Natural killer cell (primary cell): ENCODE measurements at regions not wholly inside any gene's neighbourhood (a gene's known extent, or its start where the extent isn't known, plus 50 kb on each side); places are given as distances from the start of the nearest gene placed in this dataset.

Source experiments
- ATAC-seq, 3 donors: fragments of 150-1000 bp in 2 of 3; fragments of 200-7000 bp in 1 of 3; cut with Tn5 transposase; 1 replicate in 1 of 3; 2 replicates in 2 of 3; pipeline ENCODE4 v1.10.0; 2021; ENCODE audit warnings: mild to moderate bottlenecking in 2 of 3, moderate library complexity in 2 of 3
- DNase-seq, 2 donors: peaks; one replicate each; pipeline versions ENCODE4 v3.0.0 to v3.0.0-alpha.2; 2013 to 2021; ENCODE audit warnings: mixed read lengths in 1 of 2
- H3K27ac ChIP-seq: one replicate; pipeline ENCODE4 v1.5.1; 2013; ENCODE audit warnings: mild to moderate bottlenecking, low read length
- H3K27me3 ChIP-seq: one replicate; pipeline ENCODE4 v1.6.1; 2013; ENCODE audit warnings: low read length; ENCODE audit not compliant: control insufficient read depth, insufficient read depth
- H3K36me3 ChIP-seq: one replicate; pipeline ENCODE4 v1.6.1; 2013; ENCODE audit warnings: low read length; ENCODE audit not compliant: control insufficient read depth, insufficient read depth
- H3K4me1 ChIP-seq: one replicate; pipeline ENCODE4 v1.6.1; 2013; ENCODE audit warnings: low read length; ENCODE audit not compliant: control insufficient read depth, insufficient read depth
- H3K4me3 ChIP-seq: one replicate; pipeline ENCODE4 v1.5.1; 2013; ENCODE audit warnings: low read length
- H3K9me3 ChIP-seq: one replicate; pipeline ENCODE4 v1.6.1; 2013; ENCODE audit warnings: low read length; ENCODE audit not compliant: control insufficient read depth, insufficient read depth
- H3K27ac Mint-ChIP-seq, 2 donors: one replicate each; pipeline ENCODE4 v1.8.0; 2022; ENCODE audit warnings: mild to moderate bottlenecking in 2 of 2, mixed read lengths in 2 of 2, moderate library complexity in 1 of 2
- H3K27me3 Mint-ChIP-seq, 2 donors: one replicate each; pipeline ENCODE4 v1.8.0; 2022; ENCODE audit warnings: low read depth in 2 of 2, mixed read lengths in 2 of 2
- H3K36me3 Mint-ChIP-seq: one replicate; pipeline ENCODE4 v1.8.0; 2022; ENCODE audit warnings: mixed read lengths
- H3K4me1 Mint-ChIP-seq, 2 donors: one replicate each; pipeline ENCODE4 v1.8.0; 2022; ENCODE audit warnings: mixed read lengths in 2 of 2
- H3K4me3 Mint-ChIP-seq: one replicate; pipeline ENCODE4 v1.8.0; 2022; ENCODE audit warnings: mild to moderate bottlenecking, moderate library complexity, mixed read lengths
- H3K9me3 Mint-ChIP-seq, 2 donors: one replicate each; pipeline ENCODE4 v1.8.0; 2022; ENCODE audit warnings: mixed read lengths in 2 of 2
- CTCF ChIP-seq: fragments of 200-600 bp; IDR thresholded peaks from one replicate; pipeline ENCODE4 v1.8.0; 2022; ENCODE audit warnings: antibody characterized with exemption
- WGBS: methylation state at CpG from one replicate; pipeline ENCODE4 v1.1.7; 2013; ENCODE audit warnings: missing lambda C conversion rate; ENCODE audit not compliant: insufficient coverage; 5-methylcytosine and 5-hydroxymethylcytosine counted together
- intact Hi-C: fragments of 100-400 bp; cut with micrococcal nuclease; formaldehyde crosslinking; loops from one replicate; pipeline ENCODE4 v1.14.2; 2022

GRCh38 chr6:84379142-84379541 is 151.7 kb upstream of the CEP162 start:
- TF ChIP-seq CTCF: no peak
- H3K9me3 Mint-ChIP-seq: peaks cover 6 to 10% of the 10 kb centered on the region in 2 donors
- no peak for ATAC-seq
- no peaks in the 10 kb centered on the region for H3K27me3 ChIP-seq
- H3K27me3 Mint-ChIP-seq: no peaks in the 10 kb centered on the region
- no peaks in the 10 kb centered on the region for H3K4me1 ChIP-seq
- H3K4me1 Mint-ChIP-seq: no peaks in the 10 kb centered on the region
- no peaks in the 10 kb centered on the region for H3K36me3 Mint-ChIP-seq
- H3K27ac ChIP-seq: no peak overlapping the region
- no peaks in the 10 kb centered on the region for H3K36me3 ChIP-seq
- intact Hi-C loops: no loop called here
- WGBS: no CpG with 5 or more reads among the region's 3 CpGs
- no peaks in the 10 kb centered on the region for H3K9me3 ChIP-seq
- no peak overlapping the region for H3K27ac Mint-ChIP-seq
- no peak for DNase-seq
- H3K4me3 ChIP-seq: no peak overlapping the region
- H3K4me3 Mint-ChIP-seq: no peak overlapping the region

DNA sequence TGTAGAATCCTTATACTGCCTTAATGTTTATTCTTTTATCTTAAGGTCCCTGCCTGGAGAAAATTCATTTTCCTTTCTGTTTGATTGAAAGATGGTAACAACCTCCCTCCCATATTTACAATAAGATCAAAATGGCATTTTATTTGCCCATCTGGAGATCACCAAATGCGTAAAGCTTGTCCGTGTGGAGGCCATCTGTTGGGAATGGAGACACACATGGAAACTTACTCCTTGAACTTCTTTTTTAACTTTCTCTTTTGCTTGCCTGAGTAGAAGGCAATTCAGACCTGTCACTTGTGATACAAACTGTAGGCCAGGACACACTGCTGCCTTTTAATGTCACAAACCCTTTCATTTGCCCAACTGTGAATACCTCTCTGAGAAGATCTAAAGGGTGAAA is 144.8 kb upstream of the CEP162 start:
- ATAC-seq (no peak), DNase-seq (no peak)
- Histone ChIP-seq H3K4me1 (no peaks in the 10 kb centered on the region), H3K9me3 (no peaks in the 10 kb centered on the region), H3K27ac (no peak overlapping the region), H3K4me3 (no peak overlapping the region), H3K27me3 (no peaks in the 10 kb centered on the region), H3K36me3 (no peaks in the 10 kb centered on the region)
- H3K4me1 Mint-ChIP-seq: no peaks in the 10 kb centered on the region
- no peaks in the 10 kb centered on the region for H3K36me3 Mint-ChIP-seq
- no peak for TF ChIP-seq CTCF
- intact Hi-C loops: no loop called here
- 96% methylated on average over 2 of the region's 2 CpGs for WGBS
- no peak overlapping the region for H3K27ac Mint-ChIP-seq
- H3K27me3 Mint-ChIP-seq: no peaks in the 10 kb centered on the region
- no peak overlapping the region for H3K4me3 Mint-ChIP-seq
- peaks cover 9 to 14% of the 10 kb centered on the region in 2 donors for H3K9me3 Mint-ChIP-seq

- 59% methylated on average over 3 of the region's 4 CpGs for WGBS
- ATAC-seq (no peak), DNase-seq (no peak)
- Histone ChIP-seq H3K27me3 (no peaks in the 10 kb centered on the region), H3K36me3 (no peaks in the 10 kb centered on the region), H3K4me3 (no peak overlapping the region), H3K9me3 (no peaks in the 10 kb centered on the region), H3K27ac (no peak overlapping the region), H3K4me1 (no peaks in the 10 kb centered on the region)
- H3K9me3 Mint-ChIP-seq: peaks cover 7 to 12% of the 10 kb centered on the region in 2 donors
- no peak for TF ChIP-seq CTCF
- no peaks in the 10 kb centered on the region for H3K27me3 Mint-ChIP-seq
- no peak overlapping the region for H3K27ac Mint-ChIP-seq
- H3K4me1 Mint-ChIP-seq: no peaks in the 10 kb centered on the region
- no peak overlapping the region for H3K4me3 Mint-ChIP-seq
- intact Hi-C loops: no loop called here
- H3K36me3 Mint-ChIP-seq: no peaks in the 10 kb centered on the region
Measured at GRCh38 chr6:84371681-84372080, 144.2 kb upstream of the CEP162 start.

- TF ChIP-seq CTCF: no peak
- DNase-seq (no peak), ATAC-seq (no peak)
- no peak overlapping the region for H3K4me3 Mint-ChIP-seq
- H3K27me3 ChIP-seq: no peaks in the 10 kb centered on the region
- H3K4me1 ChIP-seq: no peaks in the 10 kb centered on the region
- no peak overlapping the region for H3K27ac ChIP-seq
- H3K4me3 ChIP-seq: no peak overlapping the region
- H3K4me1 Mint-ChIP-seq: no peaks in the 10 kb centered on the region
- no peaks in the 10 kb centered on the region for H3K27me3 Mint-ChIP-seq
- intact Hi-C loops: no loop called here
- H3K9me3 Mint-ChIP-seq: peaks cover 3 to 5% of the 10 kb centered on the region in 2 donors
- H3K36me3 Mint-ChIP-seq: no peaks in the 10 kb centered on the region
- H3K27ac Mint-ChIP-seq: no peak overlapping the region
- H3K36me3 ChIP-seq: no peaks in the 10 kb centered on the region
- WGBS: 70% methylated on average over 1 of the region's 1 CpG
- no peaks in the 10 kb centered on the region for H3K9me3 ChIP-seq
Measured at GRCh38 chr6:84362193-84362821, 134.9 kb upstream of the CEP162 start.
